ENCODE measurements at regions not wholly inside any gene's neighbourhood (a gene's known extent, or its start where the extent isn't known, plus 50 kb on each side); places are given as distances from the start of the nearest gene placed in this dataset.
"Not testable (repeated sequence)": the region's sequence is repeated elsewhere in the genome, so short reads cannot be mapped to it uniquely, and the experiment has no call there.

GRCh38 chr2:21782866-21783265, 659.1 kb downstream of the TDRD15 start:
- no peak for FAIRE-seq

GRCh38 chr2:21787941-21788340, 664.2 kb downstream of the TDRD15 start:
- DNase-seq (ENCODE audit: insufficient read length, low spot score) (no peak), FAIRE-seq (no peak)
- no peak for TF ChIP-seq PAX5 (IDR thresholded peaks at IDR 0.05; ENCODE audit: insufficient read depth, low read length, severe bottlenecking)
- no peak for TF ChIP-seq POLR2A (IDR thresholded peaks at IDR 0.05; ENCODE audit: low read depth, low read length)
- no peak for TF ChIP-seq POU2F2 (IDR thresholded peaks at IDR 0.05; ENCODE audit: low read depth, low read length)
- TF ChIP-seq POLR2AphosphoS5 (IDR thresholded peaks at IDR 0.05; ENCODE audit: low read depth, low read length): no peak
- no peak for TF ChIP-seq SPI1 (IDR thresholded peaks at IDR 0.05; ENCODE audit: low read depth, low read length)
- no peak for TF ChIP-seq TAF1 (IDR thresholded peaks at IDR 0.05; ENCODE audit: low read depth, low read length)

More at GRCh38 chr2:21782866-21783265, 659.1 kb downstream of the TDRD15 start:
- DNase-seq (ENCODE audit: insufficient read length, low spot score): no peak
- TF ChIP-seq POLR2AphosphoS5 (IDR thresholded peaks at IDR 0.05; ENCODE audit: low read depth, low read length): no peak
- TF ChIP-seq PAX5 (IDR thresholded peaks at IDR 0.05; ENCODE audit: insufficient read depth, low read length, severe bottlenecking): no peak
- no peak for TF ChIP-seq POU2F2 (IDR thresholded peaks at IDR 0.05; ENCODE audit: low read depth, low read length)
- TF ChIP-seq TAF1 (IDR thresholded peaks at IDR 0.05; ENCODE audit: low read depth, low read length): no peak
- no peak for TF ChIP-seq SPI1 (IDR thresholded peaks at IDR 0.05; ENCODE audit: low read depth, low read length)
- no peak for TF ChIP-seq POLR2A (IDR thresholded peaks at IDR 0.05; ENCODE audit: low read depth, low read length)

DNA sequence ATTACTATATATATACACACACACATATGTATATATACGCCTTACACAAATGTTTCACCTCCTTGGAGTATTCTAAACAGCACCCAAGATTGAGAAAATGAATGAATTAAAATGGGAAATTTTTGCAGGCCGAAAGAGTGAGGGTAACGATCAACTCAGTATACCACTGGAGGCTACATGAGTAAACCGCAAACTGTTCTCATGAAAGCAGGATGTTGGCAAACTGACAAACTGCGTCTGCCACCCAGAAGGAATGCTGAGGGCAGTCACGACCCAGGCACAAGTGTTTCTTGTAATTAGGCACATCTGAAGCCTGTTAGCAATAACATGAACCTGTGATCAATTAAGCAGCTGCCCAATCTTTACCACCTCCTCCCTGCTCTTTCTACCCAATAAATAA, 666.5 kb downstream of the TDRD15 start:
- not testable (repeated sequence) for DNase-seq (ENCODE audit: insufficient read length, low spot score); FAIRE-seq

DNA sequence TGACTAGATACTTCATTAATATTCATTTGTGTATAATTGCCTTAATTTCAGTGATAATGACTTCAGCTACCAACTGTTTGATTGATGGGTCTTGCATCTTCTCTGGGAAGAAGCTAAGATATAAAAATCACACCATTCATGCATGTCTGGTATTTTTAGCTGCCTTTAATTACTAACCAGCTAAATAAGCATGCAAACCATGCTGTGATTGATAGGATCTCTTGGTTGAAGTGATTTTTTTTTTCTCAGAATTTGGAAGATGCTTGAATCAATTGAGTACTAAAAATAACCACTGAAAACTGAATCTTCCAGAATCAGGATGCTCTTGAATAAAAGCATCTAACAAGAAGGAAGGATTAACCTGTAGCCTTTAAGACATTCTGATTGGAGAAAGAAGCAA, 668.8 kb downstream of the TDRD15 start:
- FAIRE-seq: no peak
- TF ChIP-seq PAX5 (IDR thresholded peaks at IDR 0.05; ENCODE audit: insufficient read depth, low read length, severe bottlenecking): no peak
- TF ChIP-seq SPI1 (IDR thresholded peaks at IDR 0.05; ENCODE audit: low read depth, low read length): no peak
- no peak for TF ChIP-seq POU2F2 (IDR thresholded peaks at IDR 0.05; ENCODE audit: low read depth, low read length)
- TF ChIP-seq POLR2AphosphoS5 (IDR thresholded peaks at IDR 0.05; ENCODE audit: low read depth, low read length): no peak
- no peak for TF ChIP-seq POLR2A (IDR thresholded peaks at IDR 0.05; ENCODE audit: low read depth, low read length)
- no peak for DNase-seq (ENCODE audit: insufficient read length, low spot score)

GRCh38 chr2:21793461-21793860, 669.7 kb downstream of the TDRD15 start:
- FAIRE-seq (no peak), DNase-seq (ENCODE audit: insufficient read length, low spot score) (no peak)
- TF ChIP-seq TAF1 (IDR thresholded peaks at IDR 0.05; ENCODE audit: low read depth, low read length) (no peak), SPI1 (IDR thresholded peaks at IDR 0.05; ENCODE audit: low read depth, low read length) (no peak), POLR2A (IDR thresholded peaks at IDR 0.05; ENCODE audit: low read depth, low read length) (no peak), PAX5 (IDR thresholded peaks at IDR 0.05; ENCODE audit: insufficient read depth, low read length, severe bottlenecking) (no peak), POU2F2 (IDR thresholded peaks at IDR 0.05; ENCODE audit: low read depth, low read length) (no peak), POLR2AphosphoS5 (IDR thresholded peaks at IDR 0.05; ENCODE audit: low read depth, low read length) (no peak)

- no peak for TF ChIP-seq POLR2AphosphoS5 (IDR thresholded peaks at IDR 0.05; ENCODE audit: low read depth, low read length)
- TF ChIP-seq POLR2A (IDR thresholded peaks at IDR 0.05; ENCODE audit: low read depth, low read length): no peak
- TF ChIP-seq TAF1 (IDR thresholded peaks at IDR 0.05; ENCODE audit: low read depth, low read length): no peak
- no peak for TF ChIP-seq SPI1 (IDR thresholded peaks at IDR 0.05; ENCODE audit: low read depth, low read length)
- no peak for TF ChIP-seq PAX5 (IDR thresholded peaks at IDR 0.05; ENCODE audit: insufficient read depth, low read length, severe bottlenecking)
- TF ChIP-seq POU2F2 (IDR thresholded peaks at IDR 0.05; ENCODE audit: low read depth, low read length): no peak
- no peak for FAIRE-seq
- no peak for DNase-seq (ENCODE audit: insufficient read length, low spot score)
These were observed 670.8 kb downstream of the TDRD15 start for GRCh38 chr2:21794611-21795010.

DNA sequence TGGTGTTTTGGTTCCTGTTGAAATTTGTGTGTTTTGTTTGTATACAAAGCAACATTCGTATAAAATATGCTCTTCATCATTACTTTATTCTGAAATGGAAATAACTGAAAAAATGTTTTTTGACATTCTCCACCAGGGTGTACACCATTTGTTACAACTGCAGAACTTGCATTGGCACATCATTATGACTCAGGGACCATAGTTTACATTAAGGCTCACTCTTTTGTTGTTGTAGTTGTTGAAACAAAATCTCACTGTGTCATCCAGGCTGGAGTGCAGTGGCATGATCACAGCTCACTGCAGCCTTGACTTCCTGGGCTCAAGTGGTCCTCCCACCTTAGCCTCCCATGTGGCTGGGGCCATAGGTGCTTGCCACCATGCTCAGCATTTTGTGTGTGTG, 676.6 kb downstream of the TDRD15 start:
- TF ChIP-seq POLR2A (IDR thresholded peaks at IDR 0.05; ENCODE audit: low read depth, low read length) (no peak), SPI1 (IDR thresholded peaks at IDR 0.05; ENCODE audit: low read depth, low read length) (no peak), POLR2AphosphoS5 (IDR thresholded peaks at IDR 0.05; ENCODE audit: low read depth, low read length) (no peak), POU2F2 (IDR thresholded peaks at IDR 0.05; ENCODE audit: low read depth, low read length) (no peak), TAF1 (IDR thresholded peaks at IDR 0.05; ENCODE audit: low read depth, low read length) (no peak), PAX5 (IDR thresholded peaks at IDR 0.05; ENCODE audit: insufficient read depth, low read length, severe bottlenecking) (no peak)
- FAIRE-seq: no peak

GRCh38 chr2:21803550-21803949, 679.8 kb downstream of the TDRD15 start:
- FAIRE-seq: no peak
- DNase-seq (ENCODE audit: insufficient read length, low spot score): no peak
- TF ChIP-seq PAX5 (IDR thresholded peaks at IDR 0.05; ENCODE audit: insufficient read depth, low read length, severe bottlenecking) (no peak), POLR2AphosphoS5 (IDR thresholded peaks at IDR 0.05; ENCODE audit: low read depth, low read length) (no peak), POLR2A (IDR thresholded peaks at IDR 0.05; ENCODE audit: low read depth, low read length) (no peak), TAF1 (IDR thresholded peaks at IDR 0.05; ENCODE audit: low read depth, low read length) (no peak), POU2F2 (IDR thresholded peaks at IDR 0.05; ENCODE audit: low read depth, low read length) (no peak), SPI1 (IDR thresholded peaks at IDR 0.05; ENCODE audit: low read depth, low read length) (no peak)

More for the DNA sequence above, 676.6 kb downstream of the TDRD15 start:
- no peak for DNase-seq (ENCODE audit: insufficient read length, low spot score)

- TF ChIP-seq PAX5 (IDR thresholded peaks at IDR 0.05; ENCODE audit: insufficient read depth, low read length, severe bottlenecking): no peak
- no peak for TF ChIP-seq TAF1 (IDR thresholded peaks at IDR 0.05; ENCODE audit: low read depth, low read length)
- no peak for TF ChIP-seq POLR2A (IDR thresholded peaks at IDR 0.05; ENCODE audit: low read depth, low read length)
- no peak for TF ChIP-seq POU2F2 (IDR thresholded peaks at IDR 0.05; ENCODE audit: low read depth, low read length)
- no peak for TF ChIP-seq SPI1 (IDR thresholded peaks at IDR 0.05; ENCODE audit: low read depth, low read length)
- TF ChIP-seq POLR2AphosphoS5 (IDR thresholded peaks at IDR 0.05; ENCODE audit: low read depth, low read length): no peak
- FAIRE-seq: no peak
- DNase-seq (ENCODE audit: insufficient read length, low spot score): no peak
These were observed 680.4 kb downstream of the TDRD15 start for GRCh38 chr2:21804151-21804550.

GRCh38 chr2:21811541-21811940, 687.8 kb downstream of the TDRD15 start:
- DNase-seq (ENCODE audit: insufficient read length, low spot score): no peak
- TF ChIP-seq SPI1 (IDR thresholded peaks at IDR 0.05; ENCODE audit: low read depth, low read length) (no peak), POU2F2 (IDR thresholded peaks at IDR 0.05; ENCODE audit: low read depth, low read length) (no peak), PAX5 (IDR thresholded peaks at IDR 0.05; ENCODE audit: insufficient read depth, low read length, severe bottlenecking) (no peak), POLR2AphosphoS5 (IDR thresholded peaks at IDR 0.05; ENCODE audit: low read depth, low read length) (no peak), POLR2A (IDR thresholded peaks at IDR 0.05; ENCODE audit: low read depth, low read length) (no peak), TAF1 (IDR thresholded peaks at IDR 0.05; ENCODE audit: low read depth, low read length) (no peak)
- FAIRE-seq: no peak
